ENCODE measurements at regions not wholly inside any gene's neighbourhood (a gene's known extent, or its start where the extent isn't known, plus 50 kb on each side); places are given as distances from the start of the nearest gene placed in this dataset.
A peak's percentile ranks its signal among the peaks of the same experiment; 100 is the strongest.

GRCh38 chr14:71498212-71498611, 434.0 kb upstream of the RGS6 start:
- peak; percentile 56 for DNase-seq (ENCODE audit: low read depth)

- no peak for DNase-seq (ENCODE audit: low read depth)
Measured at GRCh38 chr14:71499018-71499417, 433.2 kb upstream of the RGS6 start.

- DNase-seq (ENCODE audit: low read depth) = no peak
Measured at GRCh38 chr14:71507681-71508080, 424.5 kb upstream of the RGS6 start.

- DNase-seq (ENCODE audit: low read depth) = no peak
Measured at GRCh38 chr14:71508901-71509300, 423.3 kb upstream of the RGS6 start.

- no peak for DNase-seq (ENCODE audit: low read depth)
Measured at GRCh38 chr14:71511152-71511551, 421.1 kb upstream of the RGS6 start.

GRCh38 chr14:71514941-71515919, 417.0 kb upstream of the RGS6 start:
- DNase-seq (ENCODE audit: low read depth) = no peak

GRCh38 chr14:71521238-71522135, 410.7 kb upstream of the RGS6 start:
- DNase-seq (ENCODE audit: low read depth) = no peak

GRCh38 chr14:71523630-71524319, 408.5 kb upstream of the RGS6 start:
- DNase-seq (ENCODE audit: low read depth) = no peak

- no peak for DNase-seq (ENCODE audit: low read depth)
Measured at GRCh38 chr14:71524320-71524982, 407.8 kb upstream of the RGS6 start.

GRCh38 chr14:71525663-71526221, 406.5 kb upstream of the RGS6 start:
- no peak for DNase-seq (ENCODE audit: low read depth)

GRCh38 chr14:71526388-71526787, 405.8 kb upstream of the RGS6 start:
- no peak for DNase-seq (ENCODE audit: low read depth)

GRCh38 chr14:71527838-71528237, 404.4 kb upstream of the RGS6 start:
- DNase-seq (ENCODE audit: low read depth) = no peak

- DNase-seq (ENCODE audit: low read depth) = no peak
Measured at GRCh38 chr14:71529848-71530247, 402.4 kb upstream of the RGS6 start.

- no peak for DNase-seq (ENCODE audit: low read depth)
Measured at GRCh38 chr14:71532344-71532743, 399.9 kb upstream of the RGS6 start.

GRCh38 chr14:71532790-71533189, 399.4 kb upstream of the RGS6 start:
- DNase-seq (ENCODE audit: low read depth) = no peak

GRCh38 chr14:71533390-71533789, 398.8 kb upstream of the RGS6 start:
- DNase-seq (ENCODE audit: low read depth) = no peak

GRCh38 chr14:71533800-71534199, 398.4 kb upstream of the RGS6 start:
- no peak for DNase-seq (ENCODE audit: low read depth)

- DNase-seq (ENCODE audit: low read depth) = no peak
Measured at GRCh38 chr14:71534506-71534905, 397.7 kb upstream of the RGS6 start.

- no peak for DNase-seq (ENCODE audit: low read depth)
Measured at GRCh38 chr14:71536015-71536740, 396.1 kb upstream of the RGS6 start.

GRCh38 chr14:71536927-71537772, 395.1 kb upstream of the RGS6 start:
- DNase-seq (ENCODE audit: low read depth) = no peak
